Lower leg skin (tissue), 3 donors: ENCODE measurements at regions not wholly inside any gene's neighbourhood (a gene's known extent, or its start where the extent isn't known, plus 50 kb on each side); places are given as distances from the start of the nearest gene placed in this dataset.

Experiments used
- CTCF ChIP-seq, 3 donors: fragments of 450-650 bp; IDR thresholded peaks; one replicate each; pipeline ENCODE4 v1.5.1; 2016; ENCODE audit warnings: antibody characterized with exemption in 3 of 3, mild to moderate bottlenecking in 3 of 3, moderate library complexity in 2 of 3
- POLR2A ChIP-seq, 2 donors: fragments of 450-650 bp; IDR thresholded peaks; one replicate each; pipeline ENCODE4 v1.6.1; 2016 to 2017; ENCODE audit warnings: antibody characterized with exemption in 2 of 2, mild to moderate bottlenecking in 1 of 2, moderate library complexity in 1 of 2

GRCh38 chr5:92472981-92473566, 1090.0 kb upstream of the ARRDC3 start:
- TF ChIP-seq CTCF (IDR thresholded peaks at IDR 0.05) = no peak
- no peak for TF ChIP-seq POLR2A (IDR thresholded peaks at IDR 0.05)
